ENCODE measurements at regions not wholly inside any gene's neighbourhood (a gene's known extent, or its start where the extent isn't known, plus 50 kb on each side); places are given as distances from the start of the nearest gene placed in this dataset.

DNA sequence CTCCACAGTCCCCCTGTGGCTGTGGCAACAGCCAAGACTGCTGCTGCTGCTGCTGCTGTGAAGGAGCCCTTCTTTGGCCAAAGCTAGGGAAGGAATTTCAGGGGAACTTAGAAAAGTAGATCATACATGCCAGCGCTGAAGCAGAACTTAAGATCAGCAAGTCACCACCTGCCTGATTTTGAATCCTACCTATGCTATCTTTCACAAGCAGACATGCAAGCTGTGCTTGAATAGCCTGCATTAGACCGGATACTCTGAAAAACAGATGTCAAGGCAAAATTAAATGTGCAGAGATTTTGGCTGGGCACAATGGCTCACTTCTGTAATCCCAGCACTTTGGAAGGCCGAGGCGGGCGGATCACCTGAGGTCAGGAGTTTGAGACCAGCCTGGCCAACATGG lies 99.3 kb upstream of the ZNF366 start (continued):
- TF ChIP-seq, protein P1, sequence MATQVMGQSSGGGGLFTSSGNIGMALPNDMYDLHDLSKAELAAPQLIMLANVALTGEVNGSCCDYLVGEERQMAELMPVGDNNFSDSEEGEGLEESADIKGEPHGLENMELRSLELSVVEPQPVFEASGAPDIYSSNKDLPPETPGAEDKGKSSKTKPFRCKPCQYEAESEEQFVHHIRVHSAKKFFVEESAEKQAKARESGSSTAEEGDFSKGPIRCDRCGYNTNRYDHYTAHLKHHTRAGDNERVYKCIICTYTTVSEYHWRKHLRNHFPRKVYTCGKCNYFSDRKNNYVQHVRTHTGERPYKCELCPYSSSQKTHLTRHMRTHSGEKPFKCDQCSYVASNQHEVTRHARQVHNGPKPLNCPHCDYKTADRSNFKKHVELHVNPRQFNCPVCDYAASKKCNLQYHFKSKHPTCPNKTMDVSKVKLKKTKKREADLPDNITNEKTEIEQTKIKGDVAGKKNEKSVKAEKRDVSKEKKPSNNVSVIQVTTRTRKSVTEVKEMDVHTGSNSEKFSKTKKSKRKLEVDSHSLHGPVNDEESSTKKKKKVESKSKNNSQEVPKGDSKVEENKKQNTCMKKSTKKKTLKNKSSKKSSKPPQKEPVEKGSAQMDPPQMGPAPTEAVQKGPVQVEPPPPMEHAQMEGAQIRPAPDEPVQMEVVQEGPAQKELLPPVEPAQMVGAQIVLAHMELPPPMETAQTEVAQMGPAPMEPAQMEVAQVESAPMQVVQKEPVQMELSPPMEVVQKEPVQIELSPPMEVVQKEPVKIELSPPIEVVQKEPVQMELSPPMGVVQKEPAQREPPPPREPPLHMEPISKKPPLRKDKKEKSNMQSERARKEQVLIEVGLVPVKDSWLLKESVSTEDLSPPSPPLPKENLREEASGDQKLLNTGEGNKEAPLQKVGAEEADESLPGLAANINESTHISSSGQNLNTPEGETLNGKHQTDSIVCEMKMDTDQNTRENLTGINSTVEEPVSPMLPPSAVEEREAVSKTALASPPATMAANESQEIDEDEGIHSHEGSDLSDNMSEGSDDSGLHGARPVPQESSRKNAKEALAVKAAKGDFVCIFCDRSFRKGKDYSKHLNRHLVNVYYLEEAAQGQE (IDR thresholded peaks at IDR 0.05; ENCODE audit: unreplicated experiment), result no peak

DNA sequence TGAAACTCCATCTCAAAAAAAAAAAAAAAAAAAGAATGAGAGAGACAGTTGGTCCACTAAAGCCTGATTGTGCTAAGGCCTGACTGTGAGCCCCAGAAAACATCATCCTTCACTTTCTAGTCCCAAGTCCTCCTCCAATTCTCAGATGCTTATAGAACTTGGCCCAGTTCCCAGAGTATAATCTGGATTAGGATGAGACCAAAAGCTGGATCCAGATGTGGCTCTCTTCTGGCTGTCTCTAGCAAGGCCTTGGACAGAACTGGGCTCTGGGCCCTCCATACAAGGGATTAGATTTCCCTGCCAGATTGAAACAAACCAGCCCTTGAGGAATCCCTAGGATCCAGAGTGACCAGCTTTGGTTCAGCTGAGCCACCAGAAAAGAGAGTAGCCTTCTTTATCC lies 98.4 kb upstream of the ZNF366 start:
- H2AFZ ChIP-seq, result no peak overlapping the region
- H3K4me3 Mint-ChIP-seq, result no peak overlapping the region
- TF ChIP-seq STAT1 (IDR thresholded peaks at IDR 0.05; ENCODE audit: unreplicated experiment) (no peak), ZNF114 (CRISPR knock-in tag; IDR thresholded peaks at IDR 0.05) (no peak), EZH2phosphoT487 (IDR thresholded peaks at IDR 0.05; ENCODE audit: unreplicated experiment) (no peak), POLR2AphosphoS5 (IDR thresholded peaks at IDR 0.05; ENCODE audit: low read depth) (no peak), ZNF331 (CRISPR knock-in tag; IDR thresholded peaks at IDR 0.05; ENCODE audit: low read depth) (no peak), EZH2 (IDR thresholded peaks at IDR 0.05; ENCODE audit: low read depth, unreplicated experiment) (no peak), NANOG (IDR thresholded peaks at IDR 0.05; ENCODE audit: borderline replicate concordance) (no peak)
- TF ChIP-seq, protein P2, sequence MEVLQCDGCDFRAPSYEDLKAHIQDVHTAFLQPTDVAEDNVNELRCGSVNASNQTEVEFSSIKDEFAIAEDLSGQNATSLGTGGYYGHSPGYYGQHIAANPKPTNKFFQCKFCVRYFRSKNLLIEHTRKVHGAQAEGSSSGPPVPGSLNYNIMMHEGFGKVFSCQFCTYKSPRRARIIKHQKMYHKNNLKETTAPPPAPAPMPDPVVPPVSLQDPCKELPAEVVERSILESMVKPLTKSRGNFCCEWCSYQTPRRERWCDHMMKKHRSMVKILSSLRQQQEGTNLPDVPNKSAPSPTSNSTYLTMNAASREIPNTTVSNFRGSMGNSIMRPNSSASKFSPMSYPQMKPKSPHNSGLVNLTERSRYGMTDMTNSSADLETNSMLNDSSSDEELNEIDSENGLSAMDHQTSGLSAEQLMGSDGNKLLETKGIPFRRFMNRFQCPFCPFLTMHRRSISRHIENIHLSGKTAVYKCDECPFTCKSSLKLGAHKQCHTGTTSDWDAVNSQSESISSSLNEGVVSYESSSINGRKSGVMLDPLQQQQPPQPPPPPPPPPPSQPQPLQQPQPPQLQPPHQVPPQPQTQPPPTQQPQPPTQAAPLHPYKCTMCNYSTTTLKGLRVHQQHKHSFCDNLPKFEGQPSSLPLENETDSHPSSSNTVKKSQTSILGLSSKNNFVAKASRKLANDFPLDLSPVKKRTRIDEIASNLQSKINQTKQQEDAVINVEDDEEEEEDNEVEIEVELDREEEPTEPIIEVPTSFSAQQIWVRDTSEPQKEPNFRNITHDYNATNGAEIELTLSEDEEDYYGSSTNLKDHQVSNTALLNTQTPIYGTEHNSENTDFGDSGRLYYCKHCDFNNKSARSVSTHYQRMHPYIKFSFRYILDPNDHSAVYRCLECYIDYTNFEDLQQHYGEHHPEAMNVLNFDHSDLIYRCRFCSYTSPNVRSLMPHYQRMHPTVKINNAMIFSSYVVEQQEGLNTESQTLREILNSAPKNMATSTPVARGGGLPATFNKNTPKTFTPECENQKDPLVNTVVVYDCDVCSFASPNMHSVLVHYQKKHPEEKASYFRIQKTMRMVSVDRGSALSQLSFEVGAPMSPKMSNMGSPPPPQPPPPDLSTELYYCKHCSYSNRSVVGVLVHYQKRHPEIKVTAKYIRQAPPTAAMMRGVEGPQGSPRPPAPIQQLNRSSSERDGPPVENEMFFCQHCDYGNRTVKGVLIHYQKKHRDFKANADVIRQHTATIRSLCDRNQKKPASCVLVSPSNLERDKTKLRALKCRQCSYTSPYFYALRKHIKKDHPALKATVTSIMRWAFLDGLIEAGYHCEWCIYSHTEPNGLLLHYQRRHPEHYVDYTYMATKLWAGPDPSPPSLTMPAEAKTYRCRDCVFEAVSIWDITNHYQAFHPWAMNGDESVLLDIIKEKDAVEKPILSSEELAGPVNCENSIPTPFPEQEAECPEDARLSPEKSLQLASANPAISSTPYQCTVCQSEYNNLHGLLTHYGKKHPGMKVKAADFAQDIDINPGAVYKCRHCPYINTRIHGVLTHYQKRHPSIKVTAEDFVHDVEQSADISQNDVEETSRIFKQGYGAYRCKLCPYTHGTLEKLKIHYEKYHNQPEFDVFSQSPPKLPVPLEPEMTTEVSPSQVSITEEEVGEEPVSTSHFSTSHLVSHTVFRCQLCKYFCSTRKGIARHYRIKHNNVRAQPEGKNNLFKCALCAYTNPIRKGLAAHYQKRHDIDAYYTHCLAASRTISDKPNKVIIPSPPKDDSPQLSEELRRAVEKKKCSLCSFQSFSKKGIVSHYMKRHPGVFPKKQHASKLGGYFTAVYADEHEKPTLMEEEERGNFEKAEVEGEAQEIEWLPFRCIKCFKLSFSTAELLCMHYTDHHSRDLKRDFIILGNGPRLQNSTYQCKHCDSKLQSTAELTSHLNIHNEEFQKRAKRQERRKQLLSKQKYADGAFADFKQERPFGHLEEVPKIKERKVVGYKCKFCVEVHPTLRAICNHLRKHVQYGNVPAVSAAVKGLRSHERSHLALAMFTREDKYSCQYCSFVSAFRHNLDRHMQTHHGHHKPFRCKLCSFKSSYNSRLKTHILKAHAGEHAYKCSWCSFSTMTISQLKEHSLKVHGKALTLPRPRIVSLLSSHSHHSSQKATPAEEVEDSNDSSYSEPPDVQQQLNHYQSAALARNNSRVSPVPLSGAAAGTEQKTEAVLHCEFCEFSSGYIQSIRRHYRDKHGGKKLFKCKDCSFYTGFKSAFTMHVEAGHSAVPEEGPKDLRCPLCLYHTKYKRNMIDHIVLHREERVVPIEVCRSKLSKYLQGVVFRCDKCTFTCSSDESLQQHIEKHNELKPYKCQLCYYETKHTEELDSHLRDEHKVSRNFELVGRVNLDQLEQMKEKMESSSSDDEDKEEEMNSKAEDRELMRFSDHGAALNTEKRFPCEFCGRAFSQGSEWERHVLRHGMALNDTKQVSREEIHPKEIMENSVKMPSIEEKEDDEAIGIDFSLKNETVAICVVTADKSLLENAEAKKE (CRISPR knock-in tag; IDR thresholded peaks at IDR 0.05), result no peak
- TF ChIP-seq, protein P3, sequence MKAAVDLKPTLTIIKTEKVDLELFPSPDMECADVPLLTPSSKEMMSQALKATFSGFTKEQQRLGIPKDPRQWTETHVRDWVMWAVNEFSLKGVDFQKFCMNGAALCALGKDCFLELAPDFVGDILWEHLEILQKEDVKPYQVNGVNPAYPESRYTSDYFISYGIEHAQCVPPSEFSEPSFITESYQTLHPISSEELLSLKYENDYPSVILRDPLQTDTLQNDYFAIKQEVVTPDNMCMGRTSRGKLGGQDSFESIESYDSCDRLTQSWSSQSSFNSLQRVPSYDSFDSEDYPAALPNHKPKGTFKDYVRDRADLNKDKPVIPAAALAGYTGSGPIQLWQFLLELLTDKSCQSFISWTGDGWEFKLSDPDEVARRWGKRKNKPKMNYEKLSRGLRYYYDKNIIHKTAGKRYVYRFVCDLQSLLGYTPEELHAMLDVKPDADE (IDR thresholded peaks at IDR 0.05), result no peak
- TF ChIP-seq, protein P1 (IDR thresholded peaks at IDR 0.05; ENCODE audit: unreplicated experiment), result no peak

More for the DNA sequence above, 98.4 kb upstream of the ZNF366 start:
- Mint-ChIP-seq H3K27ac (no peak overlapping the region), H3K9me3 (no peaks in the 10 kb centered on the region), H3K27me3 (ENCODE audit: insufficient read depth, low read depth, poor library complexity) (no peaks in the 10 kb centered on the region), H3K36me3 (ENCODE audit: low read depth) (no peaks in the 10 kb centered on the region), H3K4me1 (peaks cover under 1% of the 10 kb centered on the region)
- Histone ChIP-seq H3K79me2 (replicated peaks; ENCODE audit: insufficient read depth) (no peaks in the 10 kb centered on the region), H3K27ac (ENCODE audit: low read depth) (no peak overlapping the region), H3K27me3 (ENCODE audit: insufficient read depth) (no peaks in the 10 kb centered on the region), H3F3A (replicated peaks; ENCODE audit: low read depth) (no peaks in the 10 kb centered on the region), H3K4me1 (ENCODE audit: insufficient read depth) (no peaks in the 10 kb centered on the region), H4K20me1 (replicated peaks; ENCODE audit: insufficient read depth) (no peaks in the 10 kb centered on the region), H3K36me3 (ENCODE audit: insufficient read depth) (no peaks in the 10 kb centered on the region), H3K4me2 (no peak overlapping the region), H3K9me2 (ENCODE audit: insufficient read depth) (no peaks in the 10 kb centered on the region), H3K4me3 (no peak overlapping the region)
- DNase-seq (ENCODE audit: low spot score), result no peak
- no peak for ATAC-seq
